SK-N-MC (cell line): ENCODE measurements at regions not wholly inside any gene's neighbourhood (a gene's known extent, or its start where the extent isn't known, plus 50 kb on each side); places are given as distances from the start of the nearest gene placed in this dataset.

ENCODE experiments used
- EZH2 ChIP-seq: fragments of 200-600 bp; sonication (generic); IDR thresholded peaks from one replicate; pipeline ENCODE4 v1.6.1; 2017; ENCODE audit warnings: antibody characterized with exemption
- POLR2AphosphoS5 ChIP-seq: IDR thresholded peaks from 2 replicates; pipeline ENCODE4 v1.6.1; 2012; ENCODE audit warnings: mild to moderate bottlenecking, low read depth, low read length, borderline replicate concordance

- no peak for TF ChIP-seq EZH2
- TF ChIP-seq POLR2AphosphoS5 = peak; percentile 29; the same call in 1 of the 2 replicates
Measured at GRCh38 chr3:145557405-145557804, 603.6 kb downstream of the PLOD2 start.
